Memory B cell (primary cell): ENCODE measurements at regions not wholly inside any gene's neighbourhood (a gene's known extent, or its start where the extent isn't known, plus 50 kb on each side); places are given as distances from the start of the nearest gene placed in this dataset.
"Not testable (repeated sequence)": the region's sequence is repeated elsewhere in the genome, so short reads cannot be mapped to it uniquely, and the experiment has no call there.

Source experiments
- ATAC-seq: fragments of 150-1000 bp; cut with Tn5 transposase; 2 replicates; pipeline ENCODE4 v1.10.0; 2021; ENCODE audit warnings: low read depth, mild to moderate bottlenecking, moderate library complexity
- DNase-seq, 2 donors: peaks; one replicate each; pipeline ENCODE4 v3.0.0; 2022; ENCODE audit warnings: low spot score in 2 of 2
- H3K27ac Mint-ChIP-seq: one replicate; pipeline ENCODE4 v1.8.0; 2022; ENCODE audit warnings: mild to moderate bottlenecking, moderate library complexity, mixed read lengths
- H3K27me3 Mint-ChIP-seq: one replicate; pipeline ENCODE4 v1.8.0; 2022; ENCODE audit warnings: mixed read lengths
- H3K36me3 Mint-ChIP-seq: one replicate; pipeline ENCODE4 v1.8.0; 2022; ENCODE audit warnings: mild to moderate bottlenecking, mixed read lengths
- H3K4me1 Mint-ChIP-seq: one replicate; pipeline ENCODE4 v1.8.0; 2022; ENCODE audit warnings: mixed read lengths
- H3K4me3 Mint-ChIP-seq: one replicate; pipeline ENCODE4 v1.8.0; 2022; ENCODE audit warnings: mild to moderate bottlenecking, moderate library complexity, mixed read lengths
- H3K9me3 Mint-ChIP-seq: one replicate; pipeline ENCODE4 v1.8.0; 2022; ENCODE audit warnings: mixed read lengths

- Mint-ChIP-seq H3K27ac (no peak overlapping the region), H3K4me1 (peaks cover 3% of the 10 kb centered on the region), H3K27me3 (no peaks in the 10 kb centered on the region), H3K9me3 (peaks cover 3% of the 10 kb centered on the region), H3K36me3 (peaks cover 2% of the 10 kb centered on the region), H3K4me3 (no peak overlapping the region)
- DNase-seq = no peak
- ATAC-seq = no peak
Measured at GRCh38 chr5:21051945-21052344, 1063.9 kb upstream of the CDH18 start.

GRCh38 chr5:21049901-21050300 lies 1061.9 kb upstream of the CDH18 start:
- H3K27me3 Mint-ChIP-seq = no peaks in the 10 kb centered on the region
- H3K9me3 Mint-ChIP-seq = peaks cover 3% of the 10 kb centered on the region
- no peak overlapping the region for H3K27ac Mint-ChIP-seq
- DNase-seq (no peak), ATAC-seq (no peak)
- no peak overlapping the region for H3K4me3 Mint-ChIP-seq
- H3K36me3 Mint-ChIP-seq = peaks cover 2% of the 10 kb centered on the region
- H3K4me1 Mint-ChIP-seq = peaks cover 3% of the 10 kb centered on the region

DNA sequence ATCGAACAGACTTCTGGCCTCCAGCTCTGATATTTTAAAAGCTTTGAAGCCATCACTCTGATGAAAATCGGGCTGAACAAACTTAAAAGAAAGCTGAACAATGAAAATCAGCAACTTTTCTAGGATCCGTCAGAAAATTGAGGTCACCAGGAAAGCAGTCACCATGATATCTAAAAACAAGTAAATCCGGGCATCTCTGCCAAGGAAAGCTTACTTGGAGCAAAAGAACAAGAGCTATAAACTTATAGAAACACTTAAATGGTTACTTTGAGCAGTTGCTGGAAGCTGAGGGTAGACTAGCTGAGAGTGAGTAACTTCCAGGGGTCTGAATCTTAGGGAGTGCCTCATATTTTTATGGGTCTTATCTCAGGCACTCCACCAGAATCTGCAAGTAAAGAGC lies 1043.0 kb upstream of the CDH18 start:
- no peaks in the 10 kb centered on the region for H3K27me3 Mint-ChIP-seq
- H3K4me1 Mint-ChIP-seq = peaks cover 4% of the 10 kb centered on the region
- no peak for ATAC-seq
- no peak overlapping the region for H3K4me3 Mint-ChIP-seq
- no peaks in the 10 kb centered on the region for H3K9me3 Mint-ChIP-seq
- no peak for DNase-seq
- no peaks in the 10 kb centered on the region for H3K36me3 Mint-ChIP-seq
- no peak overlapping the region for H3K27ac Mint-ChIP-seq

DNA sequence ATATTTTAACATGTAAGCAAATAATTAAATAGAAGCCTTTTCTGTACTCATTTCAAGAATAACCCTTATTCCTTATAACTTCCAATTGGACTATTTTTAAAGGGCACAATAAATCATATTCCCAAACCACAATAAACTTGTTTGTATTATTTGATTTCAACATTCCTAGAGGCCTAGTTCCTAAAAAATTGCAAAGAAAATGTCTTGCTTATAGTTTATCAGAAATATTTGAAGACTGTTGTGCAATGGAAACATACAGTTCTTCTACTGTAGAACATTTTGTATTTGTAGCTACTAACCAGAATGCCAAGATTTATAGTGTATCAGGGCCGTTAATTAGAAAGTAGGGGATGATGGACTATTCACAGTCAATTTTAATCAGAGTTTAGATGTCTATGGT lies 1037.0 kb upstream of the CDH18 start:
- ATAC-seq = no peak
- Mint-ChIP-seq H3K4me1 (no peaks in the 10 kb centered on the region), H3K4me3 (no peak overlapping the region), H3K27me3 (no peaks in the 10 kb centered on the region), H3K9me3 (peaks cover 4% of the 10 kb centered on the region), H3K27ac (no peak overlapping the region), H3K36me3 (no peaks in the 10 kb centered on the region)
- DNase-seq = no peak

DNA sequence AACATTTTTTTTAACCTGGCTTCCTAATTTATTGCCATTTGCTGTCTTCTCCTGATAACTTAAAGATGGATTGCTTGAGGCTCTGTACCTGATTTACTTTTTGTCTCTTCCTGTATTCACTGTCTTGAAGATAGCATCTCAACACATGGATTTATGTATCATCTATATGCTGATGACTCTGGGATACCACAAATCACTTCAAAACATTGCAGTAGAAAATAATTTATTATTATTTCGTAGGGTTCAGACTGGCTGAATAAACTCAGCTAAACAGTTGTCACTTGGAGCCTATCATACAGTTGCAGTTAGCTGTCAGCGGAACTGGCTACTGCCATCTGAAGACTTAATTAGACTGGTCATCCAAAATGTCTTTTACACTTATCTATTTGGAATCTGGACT lies 1025.2 kb upstream of the CDH18 start:
- no peak for DNase-seq
- Mint-ChIP-seq H3K4me1 (peaks cover 11% of the 10 kb centered on the region), H3K4me3 (no peak overlapping the region), H3K36me3 (no peaks in the 10 kb centered on the region), H3K27me3 (no peaks in the 10 kb centered on the region), H3K27ac (no peak overlapping the region), H3K9me3 (no peaks in the 10 kb centered on the region)
- ATAC-seq = no peak

DNA sequence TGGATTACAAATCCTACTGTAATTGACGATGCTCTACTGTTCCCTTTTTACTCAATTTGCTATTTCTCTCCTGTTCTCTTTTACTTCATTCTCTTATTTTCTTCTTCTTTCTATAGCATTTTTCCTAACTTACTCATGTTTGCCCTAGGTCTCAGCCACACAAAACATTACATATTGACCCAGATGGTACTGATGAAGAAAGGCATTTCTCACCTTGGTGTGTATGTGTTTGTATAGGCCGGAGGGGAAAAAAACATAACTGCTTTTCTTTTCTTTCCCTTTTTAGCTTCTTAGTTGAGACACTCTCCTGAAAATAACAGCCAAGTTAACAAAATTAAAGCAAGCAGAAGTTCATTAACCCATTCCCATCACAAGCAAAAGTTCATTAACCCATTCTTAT lies 1019.8 kb upstream of the CDH18 start:
- no peak overlapping the region for H3K27ac Mint-ChIP-seq
- H3K9me3 Mint-ChIP-seq = no peaks in the 10 kb centered on the region
- H3K4me3 Mint-ChIP-seq = no peak overlapping the region
- H3K36me3 Mint-ChIP-seq = no peaks in the 10 kb centered on the region
- no peak for DNase-seq
- H3K27me3 Mint-ChIP-seq = no peaks in the 10 kb centered on the region
- no peaks in the 10 kb centered on the region for H3K4me1 Mint-ChIP-seq
- ATAC-seq = no peak

DNA sequence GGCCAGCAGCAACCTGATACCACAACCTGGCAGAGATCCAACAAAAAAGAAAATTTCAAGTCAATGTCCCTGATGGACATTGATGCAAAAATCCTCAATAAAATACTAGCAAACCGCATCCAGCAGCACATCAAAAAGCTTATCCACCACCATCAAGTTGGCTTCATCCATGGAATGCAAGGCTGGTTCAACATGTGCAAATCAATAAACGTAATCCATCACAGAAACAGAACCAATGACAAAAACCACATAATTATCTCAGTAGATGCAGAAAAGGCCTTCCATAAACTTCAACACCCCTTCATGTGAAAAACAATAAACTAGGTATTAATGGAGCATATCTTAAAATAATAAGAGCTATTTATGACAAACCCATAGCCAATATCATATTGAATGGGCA lies 1000.9 kb upstream of the CDH18 start:
- H3K4me1 Mint-ChIP-seq, DNase-seq, H3K4me3 Mint-ChIP-seq, ATAC-seq, H3K27ac Mint-ChIP-seq, H3K36me3 Mint-ChIP-seq, H3K9me3 Mint-ChIP-seq, H3K27me3 Mint-ChIP-seq: not testable (repeated sequence)

GRCh38 chr5:20985754-20986153 lies 997.8 kb upstream of the CDH18 start:
- Mint-ChIP-seq H3K27me3 (no peaks in the 10 kb centered on the region), H3K4me3 (no peak overlapping the region), H3K4me1 (no peaks in the 10 kb centered on the region), H3K36me3 (no peaks in the 10 kb centered on the region), H3K9me3 (peaks cover 7% of the 10 kb centered on the region), H3K27ac (no peak overlapping the region)
- no peak for DNase-seq
- ATAC-seq = no peak

DNA sequence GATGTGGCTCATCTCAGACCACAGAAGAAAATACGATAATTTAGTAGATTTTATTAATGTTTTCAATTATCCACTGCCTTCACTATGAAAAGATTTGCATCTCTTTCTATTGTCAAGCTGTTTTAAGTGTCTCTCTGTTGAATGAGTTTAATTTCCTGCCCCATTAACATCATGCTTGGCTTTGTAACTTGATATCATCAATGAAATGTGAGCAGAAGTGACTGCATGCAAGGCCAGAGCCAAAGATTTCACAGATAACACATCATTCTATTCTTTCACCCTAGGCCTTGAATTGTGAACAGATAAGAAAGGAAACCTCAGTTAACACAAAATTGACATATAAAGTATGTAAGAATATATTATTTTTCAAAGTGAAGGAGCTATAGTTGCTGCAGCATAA lies 986.4 kb upstream of the CDH18 start:
- Mint-ChIP-seq H3K27me3 (no peaks in the 10 kb centered on the region), H3K36me3 (no peaks in the 10 kb centered on the region), H3K4me1 (peaks cover 9% of the 10 kb centered on the region), H3K27ac (no peak overlapping the region), H3K9me3 (no peaks in the 10 kb centered on the region), H3K4me3 (no peak overlapping the region)
- ATAC-seq = no peak
- no peak for DNase-seq

DNA sequence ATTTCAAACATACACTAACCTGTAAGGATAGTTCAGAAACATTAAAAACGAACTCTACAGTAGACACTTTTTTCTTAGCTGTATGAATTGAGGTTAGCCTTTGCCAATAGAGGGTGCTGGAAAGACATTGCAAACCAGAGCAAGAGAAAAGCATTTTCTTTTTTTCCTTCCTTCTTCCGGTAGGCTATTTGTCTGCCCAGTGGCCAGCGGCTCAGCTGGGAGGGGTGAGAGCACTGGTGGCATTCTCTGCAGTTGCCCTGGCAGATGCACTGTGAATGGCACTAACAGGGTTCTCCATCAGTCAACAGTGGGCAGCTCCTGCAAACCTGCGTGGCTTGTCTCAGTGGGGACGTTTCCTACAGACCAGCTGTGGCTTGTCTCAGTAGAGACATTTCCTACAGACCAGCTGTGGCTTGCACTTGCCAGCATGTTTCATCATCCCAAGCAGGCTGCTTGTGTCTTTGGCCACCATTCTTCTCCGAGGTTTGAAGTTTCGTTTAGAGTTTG lies 984.5 kb upstream of the CDH18 start:
- Mint-ChIP-seq H3K27me3 (no peaks in the 10 kb centered on the region), H3K36me3 (no peaks in the 10 kb centered on the region), H3K27ac (peak overlapping the region; percentile 29), H3K9me3 (no peaks in the 10 kb centered on the region), H3K4me1 (peaks cover 9% of the 10 kb centered on the region), H3K4me3 (peak overlapping the region; percentile 92)
- ATAC-seq = peak; percentile 76
- peak; percentile 12 to 13 for DNase-seq

- Mint-ChIP-seq H3K4me3 (no peak overlapping the region), H3K36me3 (no peaks in the 10 kb centered on the region), H3K4me1 (peaks cover 3% of the 10 kb centered on the region), H3K27me3 (no peaks in the 10 kb centered on the region), H3K27ac (no peak overlapping the region), H3K9me3 (peaks cover 2% of the 10 kb centered on the region)
- ATAC-seq (no peak), DNase-seq (no peak)
Measured at GRCh38 chr5:20959347-20959746, 971.3 kb upstream of the CDH18 start.

DNA sequence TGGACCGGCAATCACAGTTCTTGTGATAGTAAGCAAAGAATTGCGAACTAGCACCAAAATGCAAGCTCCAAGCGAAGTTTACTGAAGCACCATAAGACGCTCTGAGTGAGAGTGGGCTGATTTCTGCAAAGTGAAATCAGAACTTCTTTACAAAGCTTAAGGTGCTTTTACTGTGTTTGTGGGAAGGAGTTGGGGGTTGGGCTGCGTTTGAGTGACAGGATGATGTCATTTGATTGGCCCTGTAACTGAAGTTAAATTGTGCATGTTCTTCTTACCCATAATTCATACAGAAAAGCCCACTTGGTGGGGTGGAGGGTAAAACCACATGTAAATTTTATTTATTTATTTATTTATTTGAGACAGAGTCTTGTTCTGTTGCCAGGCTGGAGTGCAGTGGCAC lies 970.6 kb upstream of the CDH18 start:
- Mint-ChIP-seq H3K36me3 (no peaks in the 10 kb centered on the region), H3K27me3 (no peaks in the 10 kb centered on the region), H3K9me3 (peaks cover 2% of the 10 kb centered on the region), H3K4me3 (no peak overlapping the region), H3K4me1 (peaks cover 3% of the 10 kb centered on the region), H3K27ac (no peak overlapping the region)
- no peak for DNase-seq
- no peak for ATAC-seq

GRCh38 chr5:20956134-20956533 lies 968.1 kb upstream of the CDH18 start:
- Mint-ChIP-seq H3K27ac (no peak overlapping the region), H3K9me3 (peaks cover 2% of the 10 kb centered on the region), H3K36me3 (no peaks in the 10 kb centered on the region), H3K27me3 (no peaks in the 10 kb centered on the region), H3K4me3 (no peak overlapping the region), H3K4me1 (peaks cover 3% of the 10 kb centered on the region)
- ATAC-seq (no peak), DNase-seq (no peak)

DNA sequence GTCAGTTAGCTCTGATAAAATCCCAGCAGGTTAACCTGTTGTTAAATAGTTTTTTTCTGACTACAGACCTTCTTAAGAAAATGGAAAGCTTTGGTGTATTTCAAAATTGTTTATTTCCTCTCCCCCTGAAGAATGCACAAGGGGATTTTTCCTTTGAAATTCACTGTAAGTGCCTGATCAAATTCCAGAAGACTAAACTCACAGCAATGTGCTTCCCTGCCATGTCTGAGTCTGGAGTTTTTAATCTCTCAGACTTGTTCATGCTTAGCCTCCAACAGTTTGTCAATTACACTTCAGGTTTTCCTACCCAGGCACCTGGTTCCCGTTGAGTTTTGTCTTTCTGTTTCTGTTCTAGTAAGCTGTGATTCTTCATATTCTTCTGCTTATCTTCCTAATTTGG lies 961.6 kb upstream of the CDH18 start:
- peaks cover 3% of the 10 kb centered on the region for H3K4me1 Mint-ChIP-seq
- no peak overlapping the region for H3K4me3 Mint-ChIP-seq
- no peak for ATAC-seq
- H3K36me3 Mint-ChIP-seq = no peaks in the 10 kb centered on the region
- no peaks in the 10 kb centered on the region for H3K27me3 Mint-ChIP-seq
- no peak overlapping the region for H3K27ac Mint-ChIP-seq
- DNase-seq = no peak
- peaks cover 4% of the 10 kb centered on the region for H3K9me3 Mint-ChIP-seq

- DNase-seq, H3K4me1 Mint-ChIP-seq, H3K27me3 Mint-ChIP-seq, H3K27ac Mint-ChIP-seq, ATAC-seq, H3K9me3 Mint-ChIP-seq, H3K4me3 Mint-ChIP-seq, H3K36me3 Mint-ChIP-seq: not testable (repeated sequence)
Measured at GRCh38 chr5:20943183-20943971, 955.4 kb upstream of the CDH18 start.
